ENCODE measurements at regions not wholly inside any gene's neighbourhood (a gene's known extent, or its start where the extent isn't known, plus 50 kb on each side); places are given as distances from the start of the nearest gene placed in this dataset.

DNA sequence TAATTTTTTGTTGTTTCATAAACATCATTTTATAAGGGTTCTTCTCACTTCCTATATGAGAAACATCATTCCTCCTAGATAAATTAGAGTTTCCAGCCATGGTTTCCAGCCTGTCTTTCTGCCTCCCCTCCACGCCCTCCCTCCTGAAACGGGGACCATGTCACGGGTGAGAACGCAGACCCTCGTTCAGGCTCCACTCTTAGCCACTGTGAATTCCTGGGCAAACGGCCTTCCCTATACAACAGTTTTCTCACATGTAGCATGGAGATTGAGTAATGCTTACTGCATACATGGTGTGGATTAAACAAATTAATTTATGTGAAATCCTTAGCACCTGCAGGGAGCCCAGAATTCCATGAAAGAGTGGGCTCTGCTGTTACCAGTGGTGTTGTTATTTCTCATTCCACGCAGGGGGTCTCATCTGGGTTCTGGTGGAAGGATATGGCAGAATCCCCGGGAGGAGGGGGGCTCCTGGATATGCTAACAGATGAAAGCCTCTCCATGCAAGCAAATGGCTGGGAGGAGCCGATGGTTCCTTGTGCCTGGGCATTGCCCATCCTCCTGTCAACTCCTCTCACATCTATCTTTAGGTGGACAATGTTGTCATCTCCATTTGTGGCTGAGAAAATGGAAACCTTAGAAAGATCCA lies 54.0 kb upstream of the TWIST2 start:
- TF ChIP-seq, protein P1, sequence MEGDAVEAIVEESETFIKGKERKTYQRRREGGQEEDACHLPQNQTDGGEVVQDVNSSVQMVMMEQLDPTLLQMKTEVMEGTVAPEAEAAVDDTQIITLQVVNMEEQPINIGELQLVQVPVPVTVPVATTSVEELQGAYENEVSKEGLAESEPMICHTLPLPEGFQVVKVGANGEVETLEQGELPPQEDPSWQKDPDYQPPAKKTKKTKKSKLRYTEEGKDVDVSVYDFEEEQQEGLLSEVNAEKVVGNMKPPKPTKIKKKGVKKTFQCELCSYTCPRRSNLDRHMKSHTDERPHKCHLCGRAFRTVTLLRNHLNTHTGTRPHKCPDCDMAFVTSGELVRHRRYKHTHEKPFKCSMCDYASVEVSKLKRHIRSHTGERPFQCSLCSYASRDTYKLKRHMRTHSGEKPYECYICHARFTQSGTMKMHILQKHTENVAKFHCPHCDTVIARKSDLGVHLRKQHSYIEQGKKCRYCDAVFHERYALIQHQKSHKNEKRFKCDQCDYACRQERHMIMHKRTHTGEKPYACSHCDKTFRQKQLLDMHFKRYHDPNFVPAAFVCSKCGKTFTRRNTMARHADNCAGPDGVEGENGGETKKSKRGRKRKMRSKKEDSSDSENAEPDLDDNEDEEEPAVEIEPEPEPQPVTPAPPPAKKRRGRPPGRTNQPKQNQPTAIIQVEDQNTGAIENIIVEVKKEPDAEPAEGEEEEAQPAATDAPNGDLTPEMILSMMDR (conservative IDR thresholded peaks at IDR 0.05; ENCODE audit: low read depth, low read length), result no peak
- no peak for DNase-seq (ENCODE audit: low read depth)
- H3K4me3 ChIP-seq (ENCODE audit: low read depth, low read length), result no peak overlapping the region

DNA sequence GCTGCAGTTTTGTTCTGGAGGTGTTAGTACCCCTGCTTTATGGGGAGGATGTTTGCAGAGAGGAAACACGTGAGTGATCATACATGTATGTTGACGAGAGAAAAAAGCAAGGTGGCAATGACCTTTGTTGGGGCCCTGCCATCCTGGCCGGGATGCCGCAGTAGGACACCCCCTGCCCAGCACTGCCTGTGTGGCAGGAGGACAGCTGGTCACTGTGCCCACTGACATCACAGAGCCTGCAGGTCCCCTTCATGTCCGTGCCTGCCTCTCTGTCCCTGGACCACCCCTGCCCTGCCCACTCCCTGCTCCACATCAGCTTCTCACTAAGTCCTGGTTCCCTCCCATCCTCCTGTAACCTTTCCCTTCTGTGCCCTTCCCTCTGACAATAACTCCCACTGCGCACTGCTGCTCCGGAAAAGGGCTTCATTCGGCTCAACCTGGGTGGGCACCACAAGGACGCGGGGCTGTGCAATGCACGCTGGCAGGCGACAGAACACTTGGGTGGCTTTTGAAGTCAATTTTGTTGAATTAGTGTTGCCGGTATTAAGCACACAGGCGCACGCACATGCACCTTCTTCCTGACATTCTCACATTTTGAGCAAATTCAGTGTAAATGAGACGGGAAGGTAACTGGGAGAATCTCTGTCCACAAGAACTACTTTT lies 51.5 kb upstream of the TWIST2 start:
- TF ChIP-seq, protein P1 (conservative IDR thresholded peaks at IDR 0.05; ENCODE audit: low read depth, low read length), result no peak
- DNase-seq (ENCODE audit: low read depth), result no peak
- H3K4me3 ChIP-seq (ENCODE audit: low read depth, low read length), result no peak overlapping the region

DNA sequence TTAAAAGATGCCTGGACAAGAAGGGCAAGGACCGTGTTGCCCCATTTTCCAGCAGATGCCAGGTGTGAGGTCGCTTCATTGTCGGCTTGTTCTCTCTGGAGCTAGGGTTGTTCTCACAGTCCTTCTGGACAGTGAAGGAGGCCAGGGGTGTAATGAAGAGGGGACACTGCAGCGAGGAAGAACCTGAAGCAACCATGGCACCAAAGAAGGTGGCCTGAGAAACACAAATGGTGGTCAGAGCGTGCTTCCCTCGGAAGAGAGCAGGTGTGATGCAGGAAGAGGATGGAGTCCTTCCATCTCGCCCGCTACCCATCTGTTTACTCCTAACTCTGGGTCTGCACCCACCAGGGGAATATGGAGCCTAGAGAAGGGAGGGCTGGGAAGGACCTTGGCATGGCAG lies 50.3 kb upstream of the TWIST2 start:
- TF ChIP-seq, protein P1 (conservative IDR thresholded peaks at IDR 0.05; ENCODE audit: low read depth, low read length), result no peak
- H3K4me3 ChIP-seq (ENCODE audit: low read depth, low read length), result no peak overlapping the region
- DNase-seq (ENCODE audit: low read depth), result no peak
